ENCODE measurements at regions not wholly inside any gene's neighbourhood (a gene's known extent, or its start where the extent isn't known, plus 50 kb on each side); places are given as distances from the start of the nearest gene placed in this dataset.

Small RNAs in the stretch of these regions (small RNA-seq; reads per million reads assigned to genes)
- gene RF00019, result 0 reads per million in 4 donors
- 0 reads per million in 4 donors for gene RN7SKP123
